SK-N-MC (cell line): ENCODE measurements at regions not wholly inside any gene's neighbourhood (a gene's known extent, or its start where the extent isn't known, plus 50 kb on each side); places are given as distances from the start of the nearest gene placed in this dataset.

Source experiments
- DNase-seq: peaks from one replicate; pipeline ENCODE4 v3.0.0-alpha.2; 2011; ENCODE audit warnings: low read depth, low spot score
- H3K27ac ChIP-seq: fragments of 200-600 bp; sonication (generic); 2 replicates; pipeline ENCODE4 v1.5.1; 2016; ENCODE audit warnings: mixed run types
- H3K36me3 ChIP-seq: fragments of 200-600 bp; sonication (generic); 2 replicates; pipeline ENCODE4 v1.6.1; 2017; ENCODE audit warnings: antibody characterized with exemption, low read length, mixed read lengths; ENCODE audit not compliant: insufficient read depth
- H3K4me3 ChIP-seq: fragments of 200-600 bp; sonication (generic); 2 replicates; pipeline ENCODE4 v1.5.1; 2016
- H3K9ac ChIP-seq: fragments of 200-600 bp; sonication (generic); 2 replicates; pipeline ENCODE4 v1.8.0; 2017; ENCODE audit warnings: mixed run types, mixed read lengths; ENCODE audit not compliant: insufficient read length
- H3K9me3 ChIP-seq: fragments of 200-600 bp; sonication (generic); 2 replicates; pipeline ENCODE4 v1.6.1; 2017; ENCODE audit warnings: low read depth, mild to moderate bottlenecking, antibody characterized with exemption, low read length, moderate library complexity, mixed read lengths
- EZH2 ChIP-seq: fragments of 200-600 bp; sonication (generic); IDR thresholded peaks from one replicate; pipeline ENCODE4 v1.6.1; 2017; ENCODE audit warnings: antibody characterized with exemption
- FOXP2 ChIP-seq: optimal IDR thresholded peaks from 2 replicates; pipeline ENCODE3; 2011; ENCODE audit warnings: mild to moderate bottlenecking, moderate library complexity; ENCODE audit not compliant: insufficient read depth; ENCODE audit errors: extremely low read length, control extremely low read depth
- POLR2AphosphoS5 ChIP-seq: IDR thresholded peaks from 2 replicates; pipeline ENCODE4 v1.6.1; 2012; ENCODE audit warnings: mild to moderate bottlenecking, low read depth, low read length, borderline replicate concordance

DNA sequence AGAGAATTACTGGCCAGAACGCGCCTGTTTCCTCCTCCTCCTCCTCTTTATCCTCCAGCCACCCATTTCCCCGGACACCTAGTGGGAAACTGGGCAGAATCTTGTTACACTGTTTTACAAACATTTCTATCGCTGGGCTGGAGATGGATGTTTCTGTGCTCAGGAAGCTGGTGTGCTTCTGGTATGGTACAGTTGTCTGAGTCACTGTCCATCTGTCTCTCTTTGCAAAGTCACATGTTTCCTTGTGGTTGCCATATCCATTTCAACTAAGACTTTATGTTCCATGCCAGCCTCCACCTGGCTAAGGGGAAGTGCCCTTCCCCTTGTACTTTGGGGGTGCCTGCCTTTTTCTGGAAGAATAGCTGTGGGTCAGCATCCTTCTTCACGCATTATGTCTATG is 52.9 kb upstream of the SLC22A16 start:
- no peak overlapping the region for H3K27ac ChIP-seq
- H3K4me3 ChIP-seq: no peak overlapping the region
- H3K36me3 ChIP-seq: no peaks in the 10 kb centered on the region
- H3K9ac ChIP-seq: no peak overlapping the region
- peaks cover 6% of the 10 kb centered on the region; the same call in 1 of the 2 replicates for H3K9me3 ChIP-seq
- TF ChIP-seq EZH2 (no peak), FOXP2 (no peak), POLR2AphosphoS5 (no peak)
- DNase-seq: no peak

DNA sequence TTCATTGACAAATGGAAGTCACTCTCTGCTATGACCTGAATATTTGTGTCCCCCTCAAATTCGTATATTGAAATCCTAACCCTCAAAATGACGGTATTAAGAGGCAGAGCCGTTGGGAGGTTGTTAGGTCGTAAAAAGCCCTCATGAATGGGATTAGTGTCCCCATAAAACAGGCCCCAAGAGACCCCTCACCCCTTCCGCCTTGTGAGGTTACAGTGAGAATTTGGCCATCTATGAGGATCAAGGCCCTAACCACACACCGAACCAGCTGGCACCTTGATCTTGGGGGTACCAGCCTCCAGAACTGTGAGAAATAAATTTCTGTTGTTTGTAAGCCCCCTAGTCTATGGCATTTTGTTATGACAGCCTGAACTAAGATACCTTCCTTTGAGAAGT is 52.5 kb upstream of the SLC22A16 start:
- TF ChIP-seq EZH2 (no peak), FOXP2 (no peak), POLR2AphosphoS5 (no peak)
- no peaks in the 10 kb centered on the region for H3K36me3 ChIP-seq
- no peak overlapping the region for H3K9ac ChIP-seq
- peak overlapping the region; percentile 49 for H3K4me3 ChIP-seq
- DNase-seq: no peak
- H3K9me3 ChIP-seq: peaks cover 6% of the 10 kb centered on the region; the same call in 1 of the 2 replicates
- H3K27ac ChIP-seq: no peak overlapping the region

- Histone ChIP-seq H3K36me3 (no peaks in the 10 kb centered on the region), H3K4me3 (peak overlapping the region; percentile 49), H3K27ac (peak overlapping the region; percentile 26; the same call in 1 of the 2 replicates), H3K9me3 (peaks cover 6% of the 10 kb centered on the region; the same call in 1 of the 2 replicates), H3K9ac (no peak overlapping the region)
- DNase-seq: peak; percentile 99
- TF ChIP-seq FOXP2 (peak; percentile 77), EZH2 (no peak), POLR2AphosphoS5 (peak; percentile 84; the same call in 1 of the 2 replicates)
These were observed 51.9 kb upstream of the SLC22A16 start for GRCh38 chr6:110528101-110528929.

- peak overlapping the region; percentile 47 for H3K4me3 ChIP-seq
- no peaks in the 10 kb centered on the region for H3K36me3 ChIP-seq
- peak overlapping the region; percentile 26; the same call in 1 of the 2 replicates for H3K27ac ChIP-seq
- TF ChIP-seq FOXP2: no peak
- TF ChIP-seq POLR2AphosphoS5: no peak
- no peak for TF ChIP-seq EZH2
- no peak for DNase-seq
- H3K9me3 ChIP-seq: peaks cover 6% of the 10 kb centered on the region; the same call in 1 of the 2 replicates
- no peak overlapping the region for H3K9ac ChIP-seq
These were observed 51.1 kb upstream of the SLC22A16 start for GRCh38 chr6:110527516-110527915.

GRCh38 chr6:110526726-110527125 is 50.3 kb upstream of the SLC22A16 start:
- no peaks in the 10 kb centered on the region for H3K36me3 ChIP-seq
- H3K9ac ChIP-seq: no peak overlapping the region
- H3K4me3 ChIP-seq: no peak overlapping the region
- peaks cover 6% of the 10 kb centered on the region; the same call in 1 of the 2 replicates for H3K9me3 ChIP-seq
- DNase-seq: no peak
- no peak overlapping the region for H3K27ac ChIP-seq
- TF ChIP-seq EZH2 (no peak), FOXP2 (no peak), POLR2AphosphoS5 (no peak)
